GM23338 (cell line): ENCODE measurements at regions not wholly inside any gene's neighbourhood (a gene's known extent, or its start where the extent isn't known, plus 50 kb on each side); places are given as distances from the start of the nearest gene placed in this dataset.

ENCODE experiments used
- ATAC-seq: fragments of 200-7000 bp; cut with Tn5 transposase; 3 replicates; pipeline ENCODE4 v1.9.1; 2020
- DNase-seq: peaks from one replicate; pipeline ENCODE4 v3.0.0-alpha.2; 2015; ENCODE audit warnings: low spot score
- H2AFZ ChIP-seq: fragments of 200-600 bp; sonication (generic); 2 replicates; pipeline ENCODE4 v1.8.0; 2016; ENCODE audit warnings: antibody characterized with exemption, mild to moderate bottlenecking, moderate library complexity
- H3F3A ChIP-seq: fragments of 200-600 bp; sonication (generic); replicated peaks from 2 replicates; pipeline ENCODE4 v1.8.0; 2017; ENCODE audit warnings: antibody characterized with exemption, mixed run types, low read depth
- H3K27ac ChIP-seq: fragments of 200-600 bp; sonication (generic); 2 replicates; pipeline ENCODE4 v1.6.1; 2016; ENCODE audit warnings: low read depth
- H3K27me3 ChIP-seq: fragments of 200-600 bp; sonication (generic); 2 replicates; pipeline ENCODE4 v1.8.0; 2016; ENCODE audit warnings: mild to moderate bottlenecking, mixed run types, moderate library complexity; ENCODE audit not compliant: insufficient read depth
- H3K36me3 ChIP-seq: fragments of 200-600 bp; sonication (generic); 2 replicates; pipeline ENCODE4 v1.8.0; 2016; ENCODE audit warnings: mild to moderate bottlenecking; ENCODE audit not compliant: insufficient read depth
- H3K4me1 ChIP-seq: fragments of 200-600 bp; sonication (generic); 2 replicates; pipeline ENCODE4 v1.8.0; 2016; ENCODE audit warnings: mild to moderate bottlenecking, moderate library complexity; ENCODE audit not compliant: insufficient read depth
- H3K4me2 ChIP-seq: fragments of 200-600 bp; sonication (generic); 2 replicates; pipeline ENCODE4 v1.7.1; 2017; ENCODE audit warnings: mixed run types
- H3K4me3 ChIP-seq: fragments of 200-600 bp; sonication (generic); 2 replicates; pipeline ENCODE4 v1.6.1; 2016; ENCODE audit warnings: mixed run types
- H3K79me2 ChIP-seq: fragments of 200-600 bp; sonication (generic); replicated peaks from 2 replicates; pipeline ENCODE4 v1.8.0; 2017; ENCODE audit warnings: mild to moderate bottlenecking; ENCODE audit not compliant: insufficient read depth
- H3K9me2 ChIP-seq: fragments of 200-600 bp; sonication (generic); 2 replicates; pipeline ENCODE4 v1.8.0; 2017; ENCODE audit not compliant: insufficient read depth
- H4K20me1 ChIP-seq: fragments of 200-600 bp; sonication (generic); replicated peaks from 2 replicates; pipeline ENCODE4 v1.8.0; 2017; ENCODE audit warnings: mild to moderate bottlenecking; ENCODE audit not compliant: insufficient read depth
- H3K27ac Mint-ChIP-seq: 2 replicates; pipeline ENCODE4 v1.8.0; 2020; ENCODE audit warnings: inconsistent platforms, mild to moderate bottlenecking, moderate library complexity, mixed read lengths
- H3K27me3 Mint-ChIP-seq: 3 replicates; pipeline ENCODE4 v1.8.0; 2022; ENCODE audit warnings: low read depth, mild to moderate bottlenecking, moderate library complexity, mixed read lengths, inconsistent platforms; ENCODE audit not compliant: insufficient read depth, poor library complexity
- H3K36me3 Mint-ChIP-seq: 3 replicates; pipeline ENCODE4 v1.8.0; 2021; ENCODE audit warnings: low read depth, mild to moderate bottlenecking, inconsistent platforms, moderate library complexity, mixed read lengths
- H3K4me1 Mint-ChIP-seq: 3 replicates; pipeline ENCODE4 v1.8.0; 2020; ENCODE audit warnings: mild to moderate bottlenecking, inconsistent platforms, mixed read lengths
- H3K4me3 Mint-ChIP-seq: 3 replicates; pipeline ENCODE4 v1.8.0; 2021; ENCODE audit warnings: moderate library complexity, mild to moderate bottlenecking, inconsistent platforms, mixed read lengths
- H3K9me3 Mint-ChIP-seq: 3 replicates; pipeline ENCODE4 v1.8.0; 2020; ENCODE audit warnings: moderate library complexity, mild to moderate bottlenecking, inconsistent platforms, mixed read lengths
- CREB1 ChIP-seq: fragments of 250-450 bp; sonication (Bioruptor Pico); IDR thresholded peaks from 2 replicates; pipeline ENCODE4 v1.5.0; 2020; ENCODE audit warnings: low read depth, mild to moderate bottlenecking, moderate library complexity
- CTCF ChIP-seq, 2 experiments: fragments of 200-600 bp in 1 of 2; sonication (generic) in 1 of 2; conservative IDR thresholded peaks; 2 replicates each; pipeline versions ENCODE4 v1.5.1 to v1.6.1; 2016 to 2017; ENCODE audit warnings: antibody characterized with exemption in 2 of 2, low read depth in 2 of 2, mild to moderate bottlenecking in 2 of 2, moderate library complexity in 1 of 2
- ETS1 ChIP-seq: IDR thresholded peaks from 2 replicates; pipeline ENCODE4 v1.6.1; 2016; ENCODE audit warnings: antibody characterized with exemption
- EZH2 ChIP-seq: fragments of 200-600 bp; sonication (generic); IDR thresholded peaks from one replicate; pipeline ENCODE4 v1.8.0; 2017; ENCODE audit warnings: antibody characterized with exemption, mild to moderate bottlenecking, low read depth; ENCODE audit not compliant: unreplicated experiment
- EZH2phosphoT487 ChIP-seq: fragments of 200-600 bp; sonication (generic); IDR thresholded peaks from one replicate; pipeline ENCODE4 v1.8.1; 2018; ENCODE audit warnings: antibody characterized with exemption; ENCODE audit not compliant: unreplicated experiment
- JUNB ChIP-seq: IDR thresholded peaks from one replicate; pipeline ENCODE4 v1.6.1; 2016; ENCODE audit warnings: antibody characterized with exemption; ENCODE audit not compliant: unreplicated experiment
- NANOG ChIP-seq: IDR thresholded peaks from 2 replicates; pipeline ENCODE4 v1.6.1; 2016; ENCODE audit warnings: antibody characterized with exemption, borderline replicate concordance
- POLR2AphosphoS5 ChIP-seq: IDR thresholded peaks from 2 replicates; pipeline ENCODE4 v1.6.1; 2016; ENCODE audit warnings: antibody characterized with exemption, low read depth
- REST ChIP-seq: IDR thresholded peaks from one replicate; pipeline ENCODE4 v1.6.1; 2018; ENCODE audit warnings: antibody characterized with exemption; ENCODE audit not compliant: unreplicated experiment
- STAT1 ChIP-seq: IDR thresholded peaks from one replicate; pipeline ENCODE4 v1.6.1; 2016; ENCODE audit warnings: antibody characterized with exemption; ENCODE audit not compliant: unreplicated experiment
- ZNF114 ChIP-seq: fragments of 250-450 bp; sonication (Bioruptor Pico); IDR thresholded peaks from 2 replicates; pipeline ENCODE4 v1.5.0; 2020; ENCODE audit warnings: mild to moderate bottlenecking, moderate library complexity
- ZNF331 ChIP-seq: fragments of 250-450 bp; sonication (Bioruptor Pico); IDR thresholded peaks from 2 replicates; pipeline ENCODE4 v1.5.0; 2020; ENCODE audit warnings: low read depth, mild to moderate bottlenecking, moderate library complexity
- ZNF462 ChIP-seq: fragments of 250-450 bp; sonication (Bioruptor Pico); IDR thresholded peaks from 2 replicates; pipeline ENCODE4 v1.5.0; 2020; ENCODE audit warnings: mild to moderate bottlenecking, moderate library complexity

- Mint-ChIP-seq H3K4me3 (no peak overlapping the region), H3K9me3 (peaks cover 4% of the 10 kb centered on the region), H3K4me1 (no peaks in the 10 kb centered on the region), H3K27ac (no peak overlapping the region), H3K36me3 (no peaks in the 10 kb centered on the region; the same call in 2 of the 3 replicates), H3K27me3 (no peaks in the 10 kb centered on the region)
- Histone ChIP-seq H3K4me2 (no peak overlapping the region), H3K79me2 (no peaks in the 10 kb centered on the region), H3K9me2 (peaks cover 3% of the 10 kb centered on the region; the same call in 1 of the 2 replicates), H3K4me1 (no peaks in the 10 kb centered on the region), H3K27ac (no peak overlapping the region), H3F3A (no peaks in the 10 kb centered on the region), H2AFZ (no peak overlapping the region), H3K27me3 (no peaks in the 10 kb centered on the region), H4K20me1 (no peaks in the 10 kb centered on the region), H3K36me3 (no peaks in the 10 kb centered on the region), H3K4me3 (no peak overlapping the region)
- TF ChIP-seq JUNB: no peak
- no peak for TF ChIP-seq ZNF114
- no peak for TF ChIP-seq ZNF462 (CRISPR knock-in tag)
- TF ChIP-seq ETS1: no peak
- TF ChIP-seq EZH2phosphoT487: no peak
- TF ChIP-seq CTCF (conservative IDR thresholded peaks at IDR 0.05; ENCODE audit: low read depth in 2 of 2): no peak
- TF ChIP-seq REST: no peak
- TF ChIP-seq POLR2AphosphoS5: no peak
- no peak for TF ChIP-seq NANOG
- TF ChIP-seq EZH2: no peak
- TF ChIP-seq ZNF331 (CRISPR knock-in tag): no peak
- TF ChIP-seq CREB1 (CRISPR knock-in tag): no peak
- TF ChIP-seq STAT1: no peak
- no peak for DNase-seq
- ATAC-seq: no peak
Measured at GRCh38 chr9:19885608-19886007, 96.8 kb upstream of the SLC24A2 start.
